C4-2B (cell line): ENCODE measurements at regions not wholly inside any gene's neighbourhood (a gene's known extent, or its start where the extent isn't known, plus 50 kb on each side); places are given as distances from the start of the nearest gene placed in this dataset.

ENCODE experiments used
- ZFX ChIP-seq: fragments of 450-650 bp; IDR thresholded peaks from 2 replicates; pipeline ENCODE4 v1.6.1; 2017
- TF ChIP-seq, protein P1 (sequence below): fragments of 450-650 bp; conservative IDR thresholded peaks from 2 replicates; pipeline ENCODE4 v1.5.1; 2017; ENCODE audit warnings: mild to moderate bottlenecking

DNA sequence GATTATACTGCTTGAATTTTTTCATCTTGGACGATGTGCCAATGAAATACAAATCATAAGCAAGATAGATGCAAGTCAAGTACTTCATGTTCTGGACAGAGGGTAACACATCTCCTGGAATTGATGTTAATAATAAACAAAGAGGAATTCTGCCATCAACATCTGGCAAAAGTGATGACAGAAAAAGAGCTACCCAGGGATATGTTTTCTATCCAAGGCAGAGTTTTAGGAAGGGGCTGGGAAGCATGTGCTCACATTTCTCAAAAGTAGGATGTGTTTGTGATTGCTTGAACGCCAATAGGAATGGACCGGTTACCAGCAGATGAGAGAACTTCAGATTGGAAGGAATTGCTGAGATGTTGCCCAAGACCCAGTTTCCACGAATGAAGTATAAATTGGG, 242.6 kb upstream of the AGTR1 start:
- TF ChIP-seq, protein P1, sequence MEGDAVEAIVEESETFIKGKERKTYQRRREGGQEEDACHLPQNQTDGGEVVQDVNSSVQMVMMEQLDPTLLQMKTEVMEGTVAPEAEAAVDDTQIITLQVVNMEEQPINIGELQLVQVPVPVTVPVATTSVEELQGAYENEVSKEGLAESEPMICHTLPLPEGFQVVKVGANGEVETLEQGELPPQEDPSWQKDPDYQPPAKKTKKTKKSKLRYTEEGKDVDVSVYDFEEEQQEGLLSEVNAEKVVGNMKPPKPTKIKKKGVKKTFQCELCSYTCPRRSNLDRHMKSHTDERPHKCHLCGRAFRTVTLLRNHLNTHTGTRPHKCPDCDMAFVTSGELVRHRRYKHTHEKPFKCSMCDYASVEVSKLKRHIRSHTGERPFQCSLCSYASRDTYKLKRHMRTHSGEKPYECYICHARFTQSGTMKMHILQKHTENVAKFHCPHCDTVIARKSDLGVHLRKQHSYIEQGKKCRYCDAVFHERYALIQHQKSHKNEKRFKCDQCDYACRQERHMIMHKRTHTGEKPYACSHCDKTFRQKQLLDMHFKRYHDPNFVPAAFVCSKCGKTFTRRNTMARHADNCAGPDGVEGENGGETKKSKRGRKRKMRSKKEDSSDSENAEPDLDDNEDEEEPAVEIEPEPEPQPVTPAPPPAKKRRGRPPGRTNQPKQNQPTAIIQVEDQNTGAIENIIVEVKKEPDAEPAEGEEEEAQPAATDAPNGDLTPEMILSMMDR: no peak
- TF ChIP-seq ZFX: no peak
